K562 (cell line): ENCODE measurements at regions not wholly inside any gene's neighbourhood (a gene's known extent, or its start where the extent isn't known, plus 50 kb on each side); places are given as distances from the start of the nearest gene placed in this dataset.
A peak's percentile ranks its signal among the peaks of the same experiment; 100 is the strongest.

Experiments used
- ASH1L ChIP-seq: fragments of 450-650 bp; IDR thresholded peaks from 2 replicates; pipeline ENCODE4 v1.6.1; 2018; ENCODE audit warnings: borderline replicate concordance, mild to moderate bottlenecking, low read depth; ENCODE audit not compliant: partially characterized antibody
- FOXP4 ChIP-seq: sonication (generic); formaldehyde crosslinking; IDR thresholded peaks from 2 replicates; pipeline ENCODE4 v1.8.0; 2022; ENCODE audit warnings: mild to moderate bottlenecking, missing genetic modification reagents, borderline replicate concordance
- GATA2 ChIP-seq: sonication (generic); formaldehyde crosslinking; IDR thresholded peaks from 2 replicates; pipeline ENCODE4 v1.4.0; 2020; ENCODE audit warnings: mild to moderate bottlenecking, missing genetic modification reagents
- HLTF ChIP-seq: fragments of 450-650 bp; IDR thresholded peaks from 2 replicates; pipeline ENCODE4 v1.6.1; 2016
- KLF1 ChIP-seq: fragments of 450-650 bp; IDR thresholded peaks from 2 replicates; pipeline ENCODE4 v1.6.1; 2016; ENCODE audit warnings: missing genetic modification characterization, missing compliant biosample characterization
- NFRKB ChIP-seq: fragments of 450-650 bp; IDR thresholded peaks from 2 replicates; pipeline ENCODE4 v1.6.1; 2016; ENCODE audit warnings: low read depth
- POLR2B ChIP-seq: fragments of 450-650 bp; IDR thresholded peaks from 2 replicates; pipeline ENCODE4 v1.6.1; 2018; ENCODE audit warnings: low read depth; ENCODE audit not compliant: partially characterized antibody
- PRMT5 ChIP-seq: sonication (generic); formaldehyde crosslinking; IDR thresholded peaks from 2 replicates; pipeline ENCODE4 v1.5.0; 2020; ENCODE audit warnings: missing genetic modification reagents
- RCOR1 ChIP-seq, 2 experiments: IDR thresholded peaks; 2 replicates each; pipeline ENCODE4 v1.6.1; 2012; ENCODE audit warnings: low read depth in 2 of 2, low read length in 2 of 2, borderline replicate concordance in 1 of 2, improper control_type of control experiment in 1 of 2
- TOE1 ChIP-seq, 2 experiments: fragments of 450-650 bp in 1 of 2; sonication (generic) in 1 of 2; formaldehyde crosslinking in 1 of 2; IDR thresholded peaks; 2 replicates each; pipeline versions ENCODE4 v1.7.1 to v1.8.0; 2016 to 2022; ENCODE audit warnings: borderline replicate concordance in 2 of 2, mild to moderate bottlenecking in 2 of 2, antibody characterized with exemption in 1 of 2, inconsistent platforms in 1 of 2, low read depth in 1 of 2, missing genetic modification reagents in 1 of 2, moderate library complexity in 1 of 2
- TRIM25 ChIP-seq: fragments of 450-650 bp; IDR thresholded peaks from 2 replicates; pipeline ENCODE4 v1.7.0; 2016; ENCODE audit warnings: borderline replicate concordance
- ZC3H8 ChIP-seq: fragments of 450-650 bp; IDR thresholded peaks from 2 replicates; pipeline ENCODE4 v1.6.1; 2017
- ZNF717 ChIP-seq: fragments of 250-450 bp; sonication (Bioruptor Pico); IDR thresholded peaks from 2 replicates; pipeline ENCODE4 v1.5.0; 2021
- TF ChIP-seq, protein P1 (sequence below), 2 experiments: fragments of 450-650 bp; IDR thresholded peaks; 2 replicates each; pipeline ENCODE4 v1.6.1; 2016
- TF ChIP-seq, protein P2 (sequence below): fragments of 250-450 bp; sonication (Bioruptor Pico); IDR thresholded peaks from 2 replicates; pipeline ENCODE4 v1.8.0; 2021; ENCODE audit warnings: borderline replicate concordance, mild to moderate bottlenecking, moderate library complexity; ENCODE audit not compliant: poor library complexity, severe bottlenecking

GRCh38 chr6:15908871-15909270 is 220.0 kb upstream of the MYLIP start (continued):
- no peak for TF ChIP-seq GATA2 (CRISPR knock-in tag)
- TF ChIP-seq ZNF717 (CRISPR knock-in tag) = no peak
- no peak for TF ChIP-seq FOXP4 (CRISPR knock-in tag)
- TF ChIP-seq TOE1 (IDR thresholded peaks at IDR 0.05; ENCODE audit: borderline replicate concordance) = no peak
- TF ChIP-seq TOE1 (CRISPR knock-in tag; IDR thresholded peaks at IDR 0.05; ENCODE audit: borderline replicate concordance, low read depth) = no peak
- TF ChIP-seq ASH1L = no peak
- peak; percentile 23; the same call in 1 of the 2 replicates for TF ChIP-seq NFRKB
- TF ChIP-seq, protein P1, sequence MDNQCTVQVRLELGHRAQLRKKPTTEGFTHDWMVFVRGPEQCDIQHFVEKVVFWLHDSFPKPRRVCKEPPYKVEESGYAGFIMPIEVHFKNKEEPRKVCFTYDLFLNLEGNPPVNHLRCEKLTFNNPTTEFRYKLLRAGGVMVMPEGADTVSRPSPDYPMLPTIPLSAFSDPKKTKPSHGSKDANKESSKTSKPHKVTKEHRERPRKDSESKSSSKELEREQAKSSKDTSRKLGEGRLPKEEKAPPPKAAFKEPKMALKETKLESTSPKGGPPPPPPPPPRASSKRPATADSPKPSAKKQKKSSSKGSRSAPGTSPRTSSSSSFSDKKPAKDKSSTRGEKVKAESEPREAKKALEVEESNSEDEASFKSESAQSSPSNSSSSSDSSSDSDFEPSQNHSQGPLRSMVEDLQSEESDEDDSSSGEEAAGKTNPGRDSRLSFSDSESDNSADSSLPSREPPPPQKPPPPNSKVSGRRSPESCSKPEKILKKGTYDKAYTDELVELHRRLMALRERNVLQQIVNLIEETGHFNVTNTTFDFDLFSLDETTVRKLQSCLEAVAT (IDR thresholded peaks at IDR 0.05) = peak; percentile 27 to 58; a peak in 1 of 4 replicates
- TF ChIP-seq POLR2B = no peak
- TF ChIP-seq KLF1 (tag) = no peak
- TF ChIP-seq HLTF = 0 out of 2 replicates have a peak, but pooled peaks have one; percentile 49
- TF ChIP-seq RCOR1 (IDR thresholded peaks at IDR 0.05; ENCODE audit: borderline replicate concordance in 1 of 2, low read depth in 2 of 2, low read length in 2 of 2) = no peak
- no peak for TF ChIP-seq PRMT5
- TF ChIP-seq ZC3H8 = no peak
- TF ChIP-seq, protein P2, sequence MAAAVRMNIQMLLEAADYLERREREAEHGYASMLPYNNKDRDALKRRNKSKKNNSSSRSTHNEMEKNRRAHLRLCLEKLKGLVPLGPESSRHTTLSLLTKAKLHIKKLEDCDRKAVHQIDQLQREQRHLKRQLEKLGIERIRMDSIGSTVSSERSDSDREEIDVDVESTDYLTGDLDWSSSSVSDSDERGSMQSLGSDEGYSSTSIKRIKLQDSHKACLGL = no peak
- TF ChIP-seq TRIM25 = 0 out of 2 replicates have a peak, but pooled peaks have one; percentile 40
